CD4-positive, alpha-beta T cell (primary cell): ENCODE measurements at regions not wholly inside any gene's neighbourhood (a gene's known extent, or its start where the extent isn't known, plus 50 kb on each side); places are given as distances from the start of the nearest gene placed in this dataset.

Experiments
- ATAC-seq: fragments of 200-7000 bp; cut with Tn5 transposase; one replicate; pipeline ENCODE4 v1.10.0; 2022; ENCODE audit warnings: mild to moderate bottlenecking; ENCODE audit not compliant: poor library complexity
- CTCF ChIA-PET: fragments of 350-600 bp; sonication (Branson Sonifier 250); formaldehyde crosslinking; loops from one replicate; lab custom pipeline; 2021; ENCODE audit warnings: antibody characterized with exemption, inconsistent platforms; lab: Charles Lee
- POLR2A ChIA-PET: fragments of 350-600 bp; sonication (Branson Sonifier 250); formaldehyde crosslinking; loops from one replicate; lab custom pipeline; 2021; ENCODE audit warnings: antibody characterized with exemption, inconsistent platforms; lab: Charles Lee
- DNase-seq, 14 experiments: peaks; one replicate each; pipeline ENCODE4 v3.0.0-alpha.2; 2013 to 2020; ENCODE audit warnings: mixed read lengths in 2 of 14
- H3K27ac ChIP-seq, 2 donors: one replicate each; pipeline versions ENCODE4 v1.5.1 to v1.7.0; 2013; ENCODE audit warnings: low read length in 2 of 2, low read depth in 1 of 2, mild to moderate bottlenecking in 1 of 2
- H3K27me3 ChIP-seq, 2 experiments: 1 replicate in 1 of 2; 2 replicates in 1 of 2; pipeline versions ENCODE4 v1.6.1 to v1.7.0; 2013; ENCODE audit warnings: low read length in 2 of 2, control low read depth in 1 of 2, mild to moderate bottlenecking in 1 of 2, moderate library complexity in 1 of 2; ENCODE audit not compliant: insufficient read depth in 2 of 2, control insufficient read depth in 1 of 2
- H3K36me3 ChIP-seq: one replicate; pipeline ENCODE4 v1.6.1; 2013; ENCODE audit warnings: low read length, control low read depth; ENCODE audit not compliant: insufficient read depth
- H3K4me1 ChIP-seq: one replicate; pipeline ENCODE4 v1.6.1; 2013; ENCODE audit warnings: low read length, control low read depth; ENCODE audit not compliant: insufficient read depth
- H3K4me3 ChIP-seq: one replicate; pipeline ENCODE4 v1.5.1; 2013; ENCODE audit warnings: mild to moderate bottlenecking, low read length, moderate library complexity
- H3K9me3 ChIP-seq, 2 experiments: 1 replicate in 1 of 2; 2 replicates in 1 of 2; pipeline versions ENCODE4 v1.6.1 to v1.7.0; 2013; ENCODE audit warnings: low read length in 2 of 2, mild to moderate bottlenecking in 2 of 2, control low read depth in 1 of 2, moderate library complexity in 1 of 2; ENCODE audit not compliant: control insufficient read depth in 1 of 2, insufficient read depth in 1 of 2
- H3K27ac Mint-ChIP-seq: one replicate; pipeline ENCODE4 v1.8.0; 2020; ENCODE audit warnings: mixed read lengths
- H3K27me3 Mint-ChIP-seq: one replicate; pipeline ENCODE4 v1.8.0; 2021; ENCODE audit warnings: mixed read lengths
- H3K36me3 Mint-ChIP-seq: one replicate; pipeline ENCODE4 v1.8.0; 2021; ENCODE audit warnings: low read depth, mixed read lengths
- H3K4me1 Mint-ChIP-seq: one replicate; pipeline ENCODE4 v1.8.0; 2021; ENCODE audit warnings: low read depth, mixed read lengths
- H3K4me3 Mint-ChIP-seq: one replicate; pipeline ENCODE4 v1.8.0; 2020; ENCODE audit warnings: mild to moderate bottlenecking, mixed read lengths
- H3K9me3 Mint-ChIP-seq: one replicate; pipeline ENCODE4 v1.8.0; 2020; ENCODE audit warnings: mixed read lengths
- CTCF ChIP-seq: fragments of 200-600 bp; IDR thresholded peaks from one replicate; pipeline ENCODE4 v1.8.0; 2022; ENCODE audit warnings: antibody characterized with exemption, mild to moderate bottlenecking
- intact Hi-C, 2 experiments: fragments of 100-400 bp; cut with DNase I in 1 of 2; cut with micrococcal nuclease in 1 of 2; formaldehyde crosslinking; loops; one replicate each; pipeline versions ENCODE4 v1.15.1 to v1.9.0; 2023 to 2025; cut with DNase I, micrococcal nuclease

GRCh38 chr1:204736836-204737235 lies 51.3 kb upstream of the LRRN2 start:
- ChIA-PET POLR2A (no interaction called here), CTCF (no interaction called here)
- Histone ChIP-seq H3K36me3 (no peaks in the 10 kb centered on the region), H3K4me3 (no peak overlapping the region), H3K27ac (no peak overlapping the region), H3K4me1 (no peaks in the 10 kb centered on the region), H3K9me3 (peaks cover 0 to 11% of the 10 kb centered on the region in 2 experiments), H3K27me3 (peaks cover 0 to 8% of the 10 kb centered on the region in 2 experiments)
- no peaks in the 10 kb centered on the region for H3K36me3 Mint-ChIP-seq
- no peaks in the 10 kb centered on the region for H3K4me1 Mint-ChIP-seq
- no peak for DNase-seq
- ATAC-seq = no peak
- no peak overlapping the region for H3K27ac Mint-ChIP-seq
- no peak for TF ChIP-seq CTCF
- no peak overlapping the region for H3K4me3 Mint-ChIP-seq
- H3K9me3 Mint-ChIP-seq = peaks cover 12% of the 10 kb centered on the region
- intact Hi-C loops = no loop called here
- peaks cover 25% of the 10 kb centered on the region for H3K27me3 Mint-ChIP-seq

GRCh38 chr1:204738506-204738905 lies 53.0 kb upstream of the LRRN2 start:
- Mint-ChIP-seq H3K4me1 (no peaks in the 10 kb centered on the region), H3K27me3 (peaks cover 33% of the 10 kb centered on the region), H3K27ac (no peak overlapping the region), H3K36me3 (no peaks in the 10 kb centered on the region), H3K4me3 (no peak overlapping the region), H3K9me3 (peaks cover 12% of the 10 kb centered on the region)
- Histone ChIP-seq H3K4me1 (no peaks in the 10 kb centered on the region), H3K36me3 (no peaks in the 10 kb centered on the region), H3K9me3 (peaks cover 0 to 11% of the 10 kb centered on the region in 2 experiments), H3K4me3 (no peak overlapping the region), H3K27me3 (peaks cover 0 to 17% of the 10 kb centered on the region in 2 experiments), H3K27ac (no peak overlapping the region)
- ATAC-seq (no peak), DNase-seq (no peak)
- POLR2A ChIA-PET = no interaction called here
- CTCF ChIA-PET = interaction anchor here (1.3 kb wide), 1 partner anchor 9 kb away, joined by 3 read pairs; no protein-coding TSS in a partner anchor
- intact Hi-C loops = no loop called here
- TF ChIP-seq CTCF = no peak

- H3K36me3 Mint-ChIP-seq = no peaks in the 10 kb centered on the region
- Histone ChIP-seq H3K27ac (no peak overlapping the region), H3K4me1 (no peaks in the 10 kb centered on the region), H3K9me3 (peaks cover 0 to 11% of the 10 kb centered on the region in 2 experiments), H3K27me3 (peaks cover 0 to 13% of the 10 kb centered on the region in 2 experiments), H3K36me3 (no peaks in the 10 kb centered on the region), H3K4me3 (no peak overlapping the region)
- ChIA-PET CTCF (no interaction called here), POLR2A (no interaction called here)
- TF ChIP-seq CTCF = no peak
- H3K9me3 Mint-ChIP-seq = peaks cover 12% of the 10 kb centered on the region
- peaks cover 38% of the 10 kb centered on the region for H3K27me3 Mint-ChIP-seq
- intact Hi-C loops = no loop called here
- no peak overlapping the region for H3K27ac Mint-ChIP-seq
- H3K4me1 Mint-ChIP-seq = no peaks in the 10 kb centered on the region
- ATAC-seq = no peak
- DNase-seq = no peak
- no peak overlapping the region for H3K4me3 Mint-ChIP-seq
Measured at GRCh38 chr1:204740354-204740753, 54.8 kb upstream of the LRRN2 start.
